ENCODE measurements at regions not wholly inside any gene's neighbourhood (a gene's known extent, or its start where the extent isn't known, plus 50 kb on each side); places are given as distances from the start of the nearest gene placed in this dataset.

DNA sequence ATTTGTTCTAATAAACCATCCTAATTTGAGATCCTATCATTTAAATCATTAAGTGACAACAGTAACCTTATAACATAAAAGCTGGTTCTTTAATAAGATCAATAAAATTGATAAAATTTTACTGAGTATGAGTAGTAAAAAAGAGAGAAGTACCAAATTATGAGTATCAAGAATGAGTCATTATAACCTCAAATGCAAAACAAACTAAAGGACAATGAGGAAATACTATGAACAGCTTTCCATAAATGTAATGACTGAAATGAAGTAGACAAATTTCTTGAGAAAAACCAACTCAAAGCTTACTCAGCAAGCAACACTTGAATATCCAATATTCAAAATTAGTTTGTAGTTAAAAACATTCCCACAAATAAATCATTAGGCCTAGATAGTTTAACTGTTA is 433.0 kb downstream of the ZEB2 start:
- DNase-seq (ENCODE audit: low read depth in 4 of 4, low spot score in 3 of 4), result no peak

DNA sequence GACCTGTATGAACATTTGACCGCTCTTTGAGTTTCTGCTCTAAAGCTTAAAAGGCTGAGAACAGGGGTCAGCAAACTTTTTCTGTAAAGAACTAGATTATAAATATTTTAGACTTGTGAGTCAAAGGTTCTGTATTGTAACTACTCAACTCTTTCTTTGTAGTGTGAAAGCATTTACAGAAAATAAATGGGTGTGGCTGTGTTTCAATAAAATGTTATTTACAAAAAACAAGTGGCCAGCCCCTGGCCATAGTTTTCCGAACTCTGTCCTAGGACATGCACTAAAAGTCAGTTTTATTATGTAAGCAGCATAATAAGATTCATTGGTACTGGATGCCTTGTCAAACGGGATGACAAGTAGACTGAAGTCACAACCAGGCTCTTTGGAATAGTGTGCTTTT is 434.9 kb downstream of the ZEB2 start:
- no peak for DNase-seq (ENCODE audit: low read depth in 4 of 4, low spot score in 3 of 4)

DNA sequence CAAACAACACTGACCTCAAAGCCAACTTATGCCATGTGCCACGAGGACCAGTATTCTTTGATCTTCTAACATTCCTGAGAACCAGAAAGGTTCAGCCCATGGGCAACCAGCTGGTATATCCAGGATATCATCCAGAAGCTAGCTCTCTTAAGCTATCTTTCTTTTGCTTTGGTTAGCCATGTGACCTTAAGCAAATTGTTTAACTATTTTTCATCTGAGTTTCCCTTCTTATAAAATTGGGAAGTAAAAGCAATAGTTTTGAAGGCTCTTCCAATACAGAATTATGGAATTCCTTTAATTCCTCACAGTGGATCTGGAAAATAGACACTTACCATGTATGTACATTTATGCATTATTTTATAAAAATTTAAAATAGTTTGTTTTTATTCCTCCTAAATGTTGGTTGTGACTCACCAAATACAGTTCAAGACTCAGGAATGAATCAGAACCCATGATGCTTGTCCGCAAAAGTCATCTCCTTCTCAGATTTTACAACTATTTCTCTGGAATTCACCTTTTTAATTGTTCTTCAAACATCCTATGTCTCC is 435.7 kb downstream of the ZEB2 start:
- no peak for DNase-seq (ENCODE audit: low read depth in 4 of 4, low spot score in 3 of 4)

DNA sequence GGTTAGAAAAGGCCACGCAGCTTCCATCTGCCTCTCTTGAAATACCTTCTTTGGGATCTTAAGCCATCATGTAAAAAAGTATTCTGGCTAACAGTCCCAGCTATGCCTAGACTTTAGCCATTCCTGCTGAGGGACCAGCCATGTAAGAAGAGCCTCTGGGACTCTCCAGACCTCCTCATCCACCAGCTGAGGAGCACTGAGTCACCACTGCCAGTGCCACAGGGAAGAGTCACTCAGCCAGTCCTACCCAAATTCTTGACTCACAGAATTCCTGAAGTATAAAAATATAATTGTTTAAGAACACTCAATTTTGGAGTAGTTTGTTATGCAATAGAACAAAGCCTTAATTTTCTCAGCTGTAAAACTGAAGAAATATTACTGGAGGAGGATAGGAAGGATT is 436.7 kb downstream of the ZEB2 start:
- DNase-seq (ENCODE audit: low read depth in 4 of 4, low spot score in 3 of 4), result no peak

DNA sequence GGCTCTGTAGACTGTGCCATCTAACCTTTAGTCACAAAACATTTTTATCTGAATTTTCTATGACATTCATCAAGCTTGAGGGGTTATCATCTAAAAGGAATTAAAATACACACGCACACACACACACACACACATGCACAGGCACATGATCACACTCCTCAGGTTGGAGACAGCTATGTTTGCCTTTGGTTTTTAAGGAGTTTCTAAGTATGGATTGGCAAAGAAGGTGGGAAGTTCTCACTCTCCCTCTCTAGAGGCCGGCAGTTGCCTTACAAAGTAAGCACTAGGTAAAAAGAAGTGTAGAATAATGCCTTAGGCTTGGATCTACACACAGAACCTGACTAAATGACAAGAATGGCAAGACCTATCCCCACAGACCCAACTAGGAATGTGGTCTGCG is 437.1 kb downstream of the ZEB2 start:
- DNase-seq (ENCODE audit: low read depth in 4 of 4, low spot score in 3 of 4), result no peak

DNA sequence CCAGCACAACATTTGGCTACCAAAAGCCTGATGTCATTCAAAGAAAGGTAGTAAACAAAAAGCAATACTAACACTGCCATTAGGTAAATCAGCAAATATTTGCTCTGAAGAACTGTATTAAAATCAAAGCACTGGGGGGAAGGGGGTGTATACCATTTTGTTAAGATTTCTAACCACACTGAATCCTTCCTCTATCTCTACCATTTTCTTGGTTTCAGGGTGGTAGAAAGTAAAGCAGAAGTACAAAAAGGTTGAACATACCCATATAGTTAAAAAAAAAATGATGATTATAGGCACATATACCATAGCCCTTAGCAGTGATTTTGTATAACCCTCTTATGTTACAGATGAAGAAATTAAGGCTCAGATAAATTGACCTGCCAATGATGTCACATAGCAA is 437.6 kb downstream of the ZEB2 start:
- DNase-seq (ENCODE audit: low read depth in 4 of 4, low spot score in 3 of 4), result no peak

DNA sequence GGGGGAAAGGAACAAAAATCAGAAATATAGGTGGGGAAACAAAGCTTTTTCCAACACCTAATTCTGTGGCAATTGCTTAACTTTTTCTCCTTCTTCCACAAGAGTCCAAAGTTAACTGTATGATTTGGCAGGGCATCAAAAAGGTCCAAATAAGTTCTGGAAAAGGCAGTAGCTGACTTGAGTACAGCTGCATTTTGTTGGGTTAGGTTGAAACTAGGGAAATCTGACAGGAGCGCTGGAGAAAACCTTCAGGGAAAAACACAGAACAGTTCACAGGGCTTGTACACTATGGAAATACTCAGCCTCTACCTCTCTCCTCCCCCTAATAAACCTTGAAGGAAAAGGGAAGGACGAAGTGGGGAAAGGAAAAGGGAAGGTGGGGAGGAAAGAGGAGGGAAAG is 438.6 kb downstream of the ZEB2 start:
- DNase-seq (ENCODE audit: low read depth in 4 of 4, low spot score in 3 of 4), result no peak

DNA sequence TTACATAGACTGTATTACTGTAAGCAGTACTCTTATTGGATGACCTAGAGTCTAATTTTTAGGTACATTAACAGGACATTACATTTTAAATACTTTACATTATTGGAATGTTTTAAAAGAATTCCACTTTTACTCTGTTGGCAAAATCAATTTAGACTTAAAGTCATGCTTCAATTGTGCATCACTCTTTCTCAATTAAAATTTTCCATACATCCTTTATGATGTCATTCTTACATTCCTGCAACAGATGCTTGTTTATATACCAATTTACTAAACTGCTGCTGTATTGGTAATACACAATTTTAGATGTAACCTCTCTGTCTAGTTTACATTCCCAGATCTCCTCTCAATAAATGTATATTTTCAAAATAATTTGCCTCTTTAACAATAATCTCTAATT is 440.1 kb downstream of the ZEB2 start:
- DNase-seq (ENCODE audit: low read depth in 4 of 4, low spot score in 3 of 4), result no peak

DNA sequence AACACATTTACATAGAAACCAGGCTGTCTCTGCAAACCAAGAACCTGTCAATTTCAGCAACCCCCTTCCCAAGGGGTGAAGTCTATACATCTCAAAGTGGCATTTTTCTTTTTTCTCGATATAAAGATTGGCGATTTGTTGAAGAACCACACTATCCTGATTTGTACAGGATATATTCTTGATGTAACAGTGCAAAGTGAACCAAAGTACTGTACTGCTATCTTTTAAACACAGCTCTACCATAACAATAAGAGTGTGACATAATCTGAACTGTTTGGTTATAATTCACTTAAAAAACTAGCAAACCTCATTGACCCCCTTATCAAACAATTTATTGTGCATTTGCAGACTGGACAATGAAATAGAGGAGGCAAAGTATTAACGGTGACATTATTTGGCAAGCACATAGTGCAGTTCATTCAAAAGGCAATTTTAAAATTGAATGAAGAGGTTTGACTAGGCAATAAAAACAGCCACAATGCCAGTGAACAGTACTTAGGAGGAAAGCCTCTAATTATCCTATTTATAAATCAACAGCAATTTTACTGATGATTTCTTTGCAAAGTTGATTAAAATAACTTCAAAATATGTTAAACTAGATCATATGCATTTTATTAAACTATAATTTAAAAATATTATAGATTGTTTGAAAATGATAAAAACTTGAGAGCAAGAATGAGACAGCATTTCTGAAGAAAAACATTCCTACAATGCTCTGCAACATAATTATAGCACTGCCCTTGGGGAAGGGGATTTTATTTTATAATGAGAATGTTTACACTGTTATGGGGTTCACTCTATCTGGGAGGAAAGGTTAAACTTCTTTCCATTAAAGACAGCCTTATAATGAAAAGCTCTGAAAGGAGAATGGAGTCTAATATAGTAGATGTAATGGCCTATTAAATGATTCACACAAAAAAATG is 440.9 kb downstream of the ZEB2 start:
- peak in 2 of 4 donors; percentile 12 to 41 for DNase-seq (ENCODE audit: low read depth in 4 of 4, low spot score in 3 of 4)

DNA sequence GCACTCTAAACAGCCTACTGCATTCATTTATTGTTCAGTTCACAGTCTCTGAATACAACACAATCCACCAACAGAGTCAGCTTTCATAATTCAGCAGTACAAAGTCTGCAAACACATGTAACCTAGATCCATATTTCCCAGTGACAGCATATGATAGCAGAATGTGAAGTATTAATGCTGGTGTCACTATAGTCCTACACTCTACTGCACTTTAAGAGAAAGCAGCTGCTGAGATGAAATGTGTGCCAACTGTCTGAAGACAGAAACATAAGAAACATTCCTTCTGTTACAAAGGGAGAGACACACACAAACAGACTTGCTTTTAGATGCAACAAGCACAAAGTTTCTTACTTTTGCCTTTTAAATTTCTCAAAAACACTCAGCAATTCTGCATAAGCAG is 441.8 kb downstream of the ZEB2 start:
- peak; percentile 29 to 60 (median 56) for DNase-seq (ENCODE audit: low read depth in 4 of 4, low spot score in 3 of 4)

DNA sequence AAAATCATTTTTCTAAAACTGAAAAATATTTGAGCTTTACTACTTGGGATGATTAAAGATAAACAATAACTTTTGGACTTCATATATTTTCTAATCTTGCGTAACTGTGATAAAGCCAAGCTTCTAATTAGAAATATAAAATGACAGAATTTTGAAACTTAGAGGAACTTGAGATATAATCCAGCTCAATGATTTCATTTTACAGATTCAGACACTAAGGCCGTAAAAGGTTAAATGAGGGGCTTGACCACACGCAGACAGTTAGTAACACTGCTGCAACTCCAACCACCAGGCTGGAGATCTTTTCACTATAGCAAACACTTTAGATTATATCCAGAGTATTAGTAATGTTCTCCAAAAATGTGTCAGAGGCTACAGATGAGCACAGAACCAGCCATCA is 445.5 kb downstream of the ZEB2 start:
- no peak for DNase-seq (ENCODE audit: low read depth in 4 of 4, low spot score in 3 of 4)

DNA sequence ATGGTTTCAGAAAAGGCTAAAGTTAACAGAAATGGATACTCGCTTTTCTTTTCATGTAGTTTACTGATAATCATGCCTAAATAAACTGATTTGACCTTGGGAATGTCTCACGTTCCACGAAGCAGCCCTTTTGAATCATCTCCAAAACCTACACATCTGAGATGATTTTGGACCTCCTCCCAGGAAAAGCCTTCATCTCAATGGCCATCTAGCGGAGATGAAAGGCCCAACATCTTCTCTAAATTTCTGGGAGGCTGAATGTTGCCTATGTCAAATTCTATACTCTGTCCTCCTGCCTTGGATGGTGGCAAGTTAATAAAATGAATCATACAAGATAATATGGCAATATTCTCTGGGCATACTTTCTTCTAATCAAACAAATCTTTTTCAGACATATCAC is 448.5 kb downstream of the ZEB2 start:
- DNase-seq (ENCODE audit: low read depth in 4 of 4, low spot score in 3 of 4), result no peak

DNA sequence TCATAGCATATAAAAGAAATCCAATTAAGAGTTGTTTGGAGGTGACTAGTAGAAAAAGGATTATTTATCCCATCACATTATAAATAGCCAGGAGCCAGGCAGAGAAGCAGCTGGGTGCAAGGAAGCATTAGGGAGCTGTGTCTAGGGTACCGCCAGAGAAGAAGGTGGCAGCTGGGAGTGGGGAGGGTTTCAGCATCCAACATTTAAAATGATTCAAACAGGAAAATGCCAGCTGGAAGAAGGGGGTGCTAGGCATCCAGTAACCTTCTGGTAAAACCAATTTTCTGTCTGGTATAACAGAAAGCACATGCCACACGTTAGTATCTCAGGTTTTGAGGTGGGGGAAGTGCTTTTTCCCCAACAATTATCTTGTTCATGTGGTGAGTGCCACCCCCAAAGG is 452.4 kb downstream of the ZEB2 start:
- no peak for DNase-seq (ENCODE audit: low read depth in 4 of 4, low spot score in 3 of 4)

DNA sequence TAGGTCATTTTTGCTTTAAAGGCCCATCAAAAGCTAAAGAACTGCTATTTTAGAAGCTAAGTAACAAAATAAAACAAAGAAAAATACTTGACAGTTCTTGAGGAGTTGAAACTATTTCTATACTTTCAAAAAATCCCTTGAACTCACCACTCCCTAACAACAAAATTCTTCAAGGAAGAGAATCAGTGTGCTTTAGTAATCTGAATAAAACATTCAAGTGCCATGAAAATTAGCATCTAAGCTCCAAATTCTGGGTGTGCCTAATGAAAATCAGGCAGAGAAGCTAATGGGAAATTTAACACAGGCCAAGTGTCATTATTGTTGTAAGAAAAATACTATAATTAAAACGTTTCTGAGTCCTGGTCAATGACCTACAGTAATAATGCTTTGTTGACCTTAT is 456.3 kb downstream of the ZEB2 start:
- DNase-seq (ENCODE audit: low read depth in 4 of 4, low spot score in 3 of 4), result no peak

DNA sequence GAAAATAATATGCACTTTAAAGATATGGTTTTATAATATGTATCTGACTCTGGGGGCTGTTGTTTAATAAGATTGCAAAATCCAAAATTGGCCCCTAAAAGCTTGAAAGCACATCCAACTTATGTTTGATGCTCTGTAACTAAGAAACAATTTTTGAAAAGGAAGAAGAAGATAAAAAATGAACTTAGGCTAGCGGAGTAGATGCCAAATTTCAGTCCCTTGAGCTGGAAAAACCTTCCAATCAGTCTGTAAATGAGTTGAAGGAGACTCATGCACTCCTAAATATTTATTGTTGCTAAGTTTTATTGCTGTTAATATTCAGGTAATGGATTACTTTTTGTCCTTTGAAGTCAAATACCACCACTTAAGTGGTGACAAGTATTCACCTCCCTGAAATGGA is 465.0 kb downstream of the ZEB2 start:
- DNase-seq (ENCODE audit: low read depth in 4 of 4, low spot score in 3 of 4), result no peak

DNA sequence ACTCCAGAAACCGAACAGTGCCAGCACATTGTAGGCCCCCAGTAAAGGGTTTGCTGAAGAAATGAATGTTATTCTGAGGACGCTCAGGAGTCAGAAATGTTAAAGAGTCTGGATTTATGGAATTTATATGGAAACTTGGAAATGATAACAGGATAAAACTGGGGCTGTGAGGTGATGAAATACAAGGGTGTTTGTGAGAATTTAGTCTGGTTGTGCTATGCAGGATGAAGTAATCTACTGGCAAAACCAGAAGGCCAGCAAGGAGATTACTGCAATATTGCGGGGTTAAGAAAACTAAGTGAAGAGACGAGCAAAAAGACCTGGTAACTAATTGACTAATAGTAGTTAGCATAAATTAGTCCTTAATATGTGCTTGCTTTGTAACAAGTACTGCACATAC is 467.8 kb downstream of the ZEB2 start:
- no peak for DNase-seq (ENCODE audit: low read depth in 4 of 4, low spot score in 3 of 4)

DNA sequence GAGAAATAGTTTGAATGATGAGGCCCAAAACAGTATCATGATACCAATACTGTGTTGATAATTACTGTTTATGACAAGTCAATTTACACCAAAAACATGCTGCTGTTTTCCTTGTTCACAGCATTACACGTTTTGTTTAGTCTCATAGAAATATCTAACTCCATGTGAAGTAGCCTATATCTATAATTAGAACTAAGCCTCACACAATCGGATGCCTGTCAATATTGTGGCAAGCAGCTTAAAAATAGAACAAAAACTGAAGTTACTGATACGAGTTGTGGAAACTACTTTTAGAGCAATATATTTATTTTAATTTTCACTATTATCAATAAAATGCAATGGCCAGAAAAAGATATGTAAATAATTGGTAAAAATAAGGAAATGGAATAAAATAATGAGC is 470.8 kb downstream of the ZEB2 start:
- DNase-seq (ENCODE audit: low read depth in 4 of 4, low spot score in 3 of 4), result no peak

DNA sequence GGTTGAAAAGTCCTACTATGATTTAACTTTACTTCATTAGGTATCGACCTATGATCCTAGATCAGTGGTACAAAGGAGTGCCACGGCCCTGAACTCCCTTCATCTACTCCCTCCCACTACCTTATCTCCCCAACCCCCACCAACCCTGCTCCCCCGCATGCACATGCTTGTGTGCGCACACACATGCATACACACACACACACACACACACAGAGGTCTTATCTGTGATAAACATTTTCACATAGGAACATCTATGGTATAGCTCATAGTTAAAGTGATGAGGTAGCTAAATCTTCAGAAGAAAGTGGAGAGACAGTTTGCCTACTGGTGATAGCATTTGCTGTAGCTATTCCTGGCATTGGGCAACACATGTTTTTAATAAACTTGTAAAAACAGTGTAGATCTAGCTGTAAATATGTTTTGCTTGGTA is 471.3 kb downstream of the ZEB2 start:
- no peak for DNase-seq (ENCODE audit: low read depth in 4 of 4, low spot score in 3 of 4)

DNA sequence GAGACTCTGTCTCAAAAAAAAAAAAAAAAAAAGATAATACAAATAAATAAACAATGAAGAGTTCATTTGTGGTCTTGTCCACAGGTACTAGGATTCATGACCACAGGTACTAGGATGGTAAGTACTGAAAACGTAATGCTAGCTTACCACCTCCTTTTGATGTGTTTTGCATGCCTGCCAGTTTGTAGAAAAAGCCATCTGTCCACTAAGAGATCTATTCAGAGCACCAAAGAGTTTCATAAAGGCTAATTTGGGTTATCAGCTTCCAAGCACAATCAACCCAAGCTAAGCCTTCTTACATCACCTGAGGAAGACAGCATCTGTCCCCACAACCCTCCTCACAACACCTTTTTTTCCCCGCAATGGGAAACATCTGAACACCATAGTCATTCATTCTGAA is 477.2 kb downstream of the ZEB2 start:
- DNase-seq (ENCODE audit: low read depth in 4 of 4, low spot score in 3 of 4), result no peak

DNA sequence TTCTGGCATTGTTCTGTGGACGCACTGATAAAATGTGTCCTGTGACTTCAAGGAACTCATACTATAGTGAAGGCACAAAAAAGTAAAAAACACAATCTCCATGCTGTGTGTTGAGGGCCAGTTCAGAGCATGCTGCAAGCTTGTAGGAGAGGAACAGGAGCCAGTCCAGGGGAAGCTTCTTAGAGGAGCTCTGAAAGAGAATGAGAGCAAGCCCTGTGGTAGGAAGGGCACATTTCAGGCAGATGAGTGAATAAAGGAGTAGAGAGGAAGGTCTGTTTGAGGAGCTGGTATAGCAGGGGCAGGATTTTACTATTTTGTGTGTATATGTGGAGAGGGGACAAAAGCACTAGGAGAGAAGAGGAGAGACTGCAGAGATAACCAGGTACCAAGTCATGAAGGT is 478.3 kb downstream of the ZEB2 start:
- no peak for DNase-seq (ENCODE audit: low read depth in 4 of 4, low spot score in 3 of 4)

DNA sequence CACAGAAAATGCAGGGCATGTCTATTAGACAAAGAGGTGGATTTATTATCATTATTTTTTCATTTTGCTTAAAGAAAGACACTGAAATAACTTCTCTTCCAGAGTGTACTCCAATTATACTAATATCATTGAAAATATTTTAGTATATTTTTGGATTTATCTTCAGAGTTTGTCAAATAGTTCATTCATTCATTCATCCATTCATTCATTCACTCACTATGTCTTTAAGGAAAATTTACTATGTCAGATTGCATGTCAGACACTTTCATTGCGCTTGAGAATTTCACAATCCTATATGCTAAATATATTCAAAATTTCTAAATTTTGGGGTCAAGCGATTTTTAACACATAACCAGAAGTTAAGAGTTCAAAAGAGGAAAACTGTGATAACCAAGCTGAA is 479.1 kb downstream of the ZEB2 start:
- DNase-seq (ENCODE audit: low read depth in 4 of 4, low spot score in 3 of 4), result no peak

DNA sequence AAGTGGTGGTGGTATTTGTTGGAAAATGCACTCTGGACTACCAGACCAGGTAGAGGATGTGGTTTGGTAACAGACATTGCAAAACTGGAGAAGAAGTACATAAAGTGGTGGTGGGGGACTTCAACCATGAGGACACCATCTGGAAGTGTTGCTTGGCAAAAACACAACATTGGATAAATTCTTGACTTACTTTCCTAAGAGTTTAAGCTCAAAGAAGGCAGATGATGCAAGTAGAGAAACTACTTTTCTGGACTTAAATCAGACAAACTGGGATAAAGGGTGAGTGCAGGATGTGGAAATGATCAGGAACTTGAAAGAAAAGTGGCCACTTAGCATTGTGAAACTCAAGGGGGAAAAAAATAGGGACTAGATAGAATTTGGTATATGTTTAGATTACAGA is 487.4 kb downstream of the ZEB2 start:
- no peak for DNase-seq (ENCODE audit: low read depth in 4 of 4, low spot score in 3 of 4)

DNA sequence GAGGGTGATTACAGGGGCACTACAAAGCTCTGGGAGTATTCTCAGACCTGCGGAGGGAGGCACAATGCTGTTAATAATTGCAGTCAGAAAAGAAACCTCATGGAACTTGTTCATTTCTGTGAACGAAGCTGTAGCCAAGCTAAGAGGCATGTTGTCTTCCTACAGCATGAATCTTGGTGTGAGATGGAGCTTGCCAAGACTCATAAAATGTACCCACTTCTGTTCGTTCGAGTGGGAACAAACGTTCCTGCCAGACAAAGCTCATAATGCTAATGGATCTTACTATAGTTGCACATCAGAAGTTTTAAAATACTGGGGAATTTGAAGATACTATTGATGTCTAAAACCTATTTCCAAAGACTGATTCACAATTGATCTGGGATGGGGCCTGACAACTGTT is 489.1 kb downstream of the ZEB2 start:
- DNase-seq (ENCODE audit: low read depth in 4 of 4, low spot score in 3 of 4), result no peak
